Germinal center (tissue), 1 donor: ENCODE measurements at regions not wholly inside any gene's neighbourhood (a gene's known extent, or its start where the extent isn't known, plus 50 kb on each side); places are given as distances from the start of the nearest gene placed in this dataset.

Experiments used
- DNase-seq: peaks from one replicate; pipeline ENCODE4 v3.0.0; 2012; ENCODE audit warnings: mixed read lengths, low spot score

- no peak for DNase-seq
Observed at GRCh38 chr21:15151385-15152103, 86.7 kb upstream of the NRIP1 start.

GRCh38 chr21:15152591-15152990, 87.8 kb upstream of the NRIP1 start:
- DNase-seq, result no peak

- DNase-seq, result no peak
Observed at GRCh38 chr21:15159382-15160020, 94.7 kb upstream of the NRIP1 start.

- DNase-seq, result no peak
Observed at GRCh38 chr21:15160136-15160535, 95.3 kb upstream of the NRIP1 start.

GRCh38 chr21:15162921-15163320, 98.1 kb upstream of the NRIP1 start:
- no peak for DNase-seq

- DNase-seq, result no peak
Observed at GRCh38 chr21:15164273-15164672, 99.5 kb upstream of the NRIP1 start.

GRCh38 chr21:15164678-15165303, 100.0 kb upstream of the NRIP1 start:
- no peak for DNase-seq

- DNase-seq, result no peak
Observed at GRCh38 chr21:15170614-15171013, 105.8 kb upstream of the NRIP1 start.

GRCh38 chr21:15171546-15171945, 106.7 kb upstream of the NRIP1 start:
- DNase-seq, result no peak

- no peak for DNase-seq
Observed at GRCh38 chr21:15172963-15173362, 108.2 kb upstream of the NRIP1 start.

- DNase-seq, result no peak
Observed at GRCh38 chr21:15174923-15175322, 110.1 kb upstream of the NRIP1 start.

- no peak for DNase-seq
Observed at GRCh38 chr21:15182731-15183130, 117.9 kb upstream of the NRIP1 start.

GRCh38 chr21:15183813-15184257, 119.0 kb upstream of the NRIP1 start:
- no peak for DNase-seq

GRCh38 chr21:15190412-15190811, 125.6 kb upstream of the NRIP1 start:
- DNase-seq, result no peak

- DNase-seq, result no peak
Observed at GRCh38 chr21:15190837-15191236, 126.0 kb upstream of the NRIP1 start.

GRCh38 chr21:15191342-15191741, 126.5 kb upstream of the NRIP1 start:
- no peak for DNase-seq

GRCh38 chr21:15192243-15192642, 127.4 kb upstream of the NRIP1 start:
- no peak for DNase-seq

- DNase-seq, result no peak
Observed at GRCh38 chr21:15193937-15194336, 129.1 kb upstream of the NRIP1 start.

GRCh38 chr21:15195104-15195503, 130.3 kb upstream of the NRIP1 start:
- no peak for DNase-seq

GRCh38 chr21:15195768-15196167, 131.0 kb upstream of the NRIP1 start:
- no peak for DNase-seq

- no peak for DNase-seq
Observed at GRCh38 chr21:15197696-15198095, 132.9 kb upstream of the NRIP1 start.

- DNase-seq, result no peak
Observed at GRCh38 chr21:15199414-15200383, 134.9 kb upstream of the NRIP1 start.
